Renal cortical epithelial cell (primary cell): ENCODE measurements at regions not wholly inside any gene's neighbourhood (a gene's known extent, or its start where the extent isn't known, plus 50 kb on each side); places are given as distances from the start of the nearest gene placed in this dataset.
"Not testable (repeated sequence)": the region's sequence is repeated elsewhere in the genome, so short reads cannot be mapped to it uniquely, and the experiment has no call there.

Experiments
- DNase-seq: peaks from one replicate; pipeline ENCODE4 v3.0.0-alpha.2; 2011; ENCODE audit warnings: low read depth

DNA sequence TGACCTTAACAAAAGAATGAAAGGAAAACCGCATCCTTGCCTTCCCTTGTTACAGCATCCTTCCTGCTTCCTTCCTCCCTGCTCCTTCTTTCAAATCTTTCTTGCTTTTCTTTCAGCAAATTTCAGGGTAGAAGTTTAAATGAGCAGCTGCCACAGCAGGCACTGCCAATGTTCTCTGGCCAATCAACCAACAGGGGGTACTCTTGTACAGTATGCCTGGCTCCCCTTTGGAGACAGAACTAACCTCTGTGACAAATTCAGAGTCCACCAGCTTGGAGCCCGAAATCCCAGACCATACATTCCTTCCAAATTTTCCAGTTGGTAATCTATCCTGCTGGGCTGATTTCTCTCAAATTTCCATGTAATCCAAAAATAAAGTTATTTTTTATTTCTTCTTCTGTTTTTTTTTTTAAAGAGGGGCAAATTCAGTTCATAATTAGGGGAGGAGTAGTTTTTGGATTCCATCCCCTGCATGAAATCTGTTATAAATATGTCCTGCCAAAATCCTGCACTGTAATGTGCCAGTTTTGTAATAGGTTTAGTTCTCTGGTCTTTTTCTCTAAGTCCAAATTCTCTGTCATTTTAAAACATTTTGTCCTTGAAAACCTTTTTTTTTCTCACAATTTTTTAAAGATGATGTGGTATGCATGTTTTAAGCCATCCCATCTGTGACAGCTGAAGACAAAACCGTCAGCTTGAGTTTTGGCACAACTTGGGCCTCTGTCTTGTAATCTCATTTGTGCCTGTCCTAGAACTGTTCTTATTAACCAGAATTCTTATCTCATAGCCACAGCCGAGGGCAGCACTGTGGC, 610.0 kb upstream of the LMO3 start:
- DNase-seq: peak; percentile 13

DNA sequence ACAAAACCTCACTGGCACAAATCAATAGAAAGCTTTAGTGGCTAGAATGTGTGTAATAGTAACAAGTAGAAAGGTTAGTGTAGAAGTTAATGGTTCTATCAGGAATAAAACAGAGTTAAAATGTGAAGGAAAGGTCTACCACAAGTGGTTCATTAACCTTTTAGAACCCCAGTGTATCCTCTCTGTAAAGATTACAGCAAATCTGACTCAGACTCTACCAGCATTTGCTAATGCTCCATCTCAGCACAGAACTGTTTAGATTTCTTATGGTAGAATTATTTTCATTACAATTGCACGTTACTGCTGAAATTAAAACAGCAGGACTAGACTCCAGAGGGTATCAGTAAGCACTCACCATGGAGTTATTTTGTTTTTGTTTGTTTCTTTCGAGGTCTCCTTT, 609.0 kb upstream of the LMO3 start:
- DNase-seq: peak; percentile 84

DNA sequence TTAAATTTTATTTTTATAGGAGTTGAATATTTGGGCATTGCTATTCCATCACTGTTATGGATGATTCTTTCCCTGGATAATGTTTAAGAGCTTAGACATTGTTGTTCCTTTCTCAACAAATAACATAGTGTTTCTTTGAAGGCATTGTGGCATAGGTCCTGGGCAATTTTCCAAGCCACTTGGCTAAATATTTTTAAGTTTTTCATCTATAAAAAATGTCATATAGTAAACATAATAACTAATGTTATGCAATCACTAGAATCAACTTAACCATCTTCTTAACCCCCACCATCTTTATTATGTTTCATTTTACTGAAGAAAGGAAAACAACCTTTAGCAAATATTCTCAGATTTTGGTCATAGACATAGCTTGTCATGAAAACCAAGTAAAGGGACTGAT, 600.6 kb upstream of the LMO3 start:
- DNase-seq: no peak

DNA sequence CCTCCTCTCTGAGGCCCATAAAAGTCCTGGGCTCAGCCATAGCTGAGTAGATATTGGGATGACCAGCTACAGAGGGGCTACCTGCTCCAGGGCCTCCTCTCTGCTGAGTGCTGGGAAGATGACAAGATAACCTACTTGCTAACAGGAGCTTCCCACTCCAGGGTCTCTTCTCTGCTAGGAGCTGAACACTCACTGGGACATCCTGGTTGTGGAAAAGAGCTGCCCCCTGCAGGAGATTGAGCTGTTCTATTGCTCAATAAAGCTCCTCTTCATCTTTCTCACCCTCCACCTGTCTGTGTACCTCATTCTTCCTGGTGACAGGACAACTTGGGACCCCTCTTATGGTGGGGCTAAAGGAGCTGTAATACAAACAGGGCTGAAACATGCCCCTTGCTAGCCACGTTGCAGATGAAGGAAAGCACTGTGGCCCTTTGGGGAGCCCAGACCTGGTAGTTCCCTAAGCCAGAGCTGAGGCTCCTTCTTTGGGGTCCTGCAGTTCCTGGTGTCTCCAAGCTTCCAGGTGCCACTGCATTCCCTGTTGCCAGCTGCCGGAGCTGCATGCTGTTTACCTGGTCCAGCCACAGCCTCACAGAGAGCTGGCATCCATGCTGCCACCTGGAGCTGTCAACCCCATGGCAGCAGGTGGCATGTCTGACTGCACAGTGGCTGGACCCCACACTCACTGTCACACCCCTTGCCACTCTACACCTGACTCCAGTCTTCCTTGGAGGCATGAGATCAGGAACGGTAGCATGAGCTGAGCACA, 598.5 kb upstream of the LMO3 start:
- DNase-seq: no peak

DNA sequence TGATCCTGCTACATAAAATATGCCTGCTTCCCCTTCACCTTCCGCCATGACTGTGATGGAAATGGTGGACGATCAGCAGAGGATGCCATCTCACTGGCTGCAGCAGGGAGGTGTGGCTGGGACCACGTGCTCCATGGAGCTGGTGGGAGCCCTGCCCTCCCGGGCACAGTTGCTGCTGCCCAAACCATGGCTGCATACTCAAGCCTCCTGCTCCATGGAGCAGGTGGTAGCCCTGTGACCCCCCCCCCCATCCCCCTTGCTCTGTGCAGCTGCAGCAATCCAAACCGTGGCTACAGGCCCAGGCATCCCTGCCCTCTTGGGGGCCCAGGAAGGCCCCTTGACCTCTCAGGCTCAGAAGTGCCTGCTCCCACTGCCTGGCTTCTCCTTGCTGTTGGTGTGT, 597.5 kb upstream of the LMO3 start:
- DNase-seq: no peak

DNA sequence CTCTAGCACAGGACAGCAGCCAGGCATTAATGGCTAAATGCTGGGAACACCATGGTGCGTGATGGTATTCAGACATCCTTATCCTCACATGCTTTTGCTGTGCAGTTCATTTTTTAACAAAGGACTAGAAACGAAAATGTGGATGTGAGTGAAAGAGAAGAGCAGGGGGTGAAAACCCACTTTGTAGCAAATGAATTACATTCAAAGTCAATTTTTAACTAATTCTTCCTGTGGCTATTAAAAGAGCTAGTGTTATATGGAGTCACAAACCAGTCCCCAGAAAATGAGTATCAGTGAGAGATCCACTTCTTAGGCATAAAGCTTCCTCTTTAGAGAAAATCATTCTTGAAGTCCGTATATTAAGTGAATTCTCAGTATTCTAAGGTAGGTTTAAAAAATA, 592.0 kb upstream of the LMO3 start:
- peak; percentile 59 for DNase-seq

DNA sequence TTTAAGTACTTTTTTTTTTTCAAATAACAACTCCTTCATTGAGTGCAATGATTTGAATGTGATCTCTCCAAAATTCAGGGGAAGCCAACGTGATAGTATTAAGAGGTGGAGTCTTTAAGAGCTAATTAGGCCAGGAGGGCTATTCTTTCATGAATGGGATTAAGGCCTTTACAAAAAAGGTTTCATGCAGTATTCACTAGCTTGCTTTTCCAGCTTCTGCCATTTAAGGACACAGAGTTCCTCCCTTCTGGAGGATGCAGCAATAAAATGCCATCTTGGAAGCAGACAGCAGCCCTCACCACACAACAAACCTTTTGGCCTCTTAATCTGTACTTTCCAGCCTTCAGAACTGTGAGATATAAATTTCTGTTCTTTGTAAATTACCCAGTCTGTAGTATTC, 586.8 kb upstream of the LMO3 start:
- no peak for DNase-seq

DNA sequence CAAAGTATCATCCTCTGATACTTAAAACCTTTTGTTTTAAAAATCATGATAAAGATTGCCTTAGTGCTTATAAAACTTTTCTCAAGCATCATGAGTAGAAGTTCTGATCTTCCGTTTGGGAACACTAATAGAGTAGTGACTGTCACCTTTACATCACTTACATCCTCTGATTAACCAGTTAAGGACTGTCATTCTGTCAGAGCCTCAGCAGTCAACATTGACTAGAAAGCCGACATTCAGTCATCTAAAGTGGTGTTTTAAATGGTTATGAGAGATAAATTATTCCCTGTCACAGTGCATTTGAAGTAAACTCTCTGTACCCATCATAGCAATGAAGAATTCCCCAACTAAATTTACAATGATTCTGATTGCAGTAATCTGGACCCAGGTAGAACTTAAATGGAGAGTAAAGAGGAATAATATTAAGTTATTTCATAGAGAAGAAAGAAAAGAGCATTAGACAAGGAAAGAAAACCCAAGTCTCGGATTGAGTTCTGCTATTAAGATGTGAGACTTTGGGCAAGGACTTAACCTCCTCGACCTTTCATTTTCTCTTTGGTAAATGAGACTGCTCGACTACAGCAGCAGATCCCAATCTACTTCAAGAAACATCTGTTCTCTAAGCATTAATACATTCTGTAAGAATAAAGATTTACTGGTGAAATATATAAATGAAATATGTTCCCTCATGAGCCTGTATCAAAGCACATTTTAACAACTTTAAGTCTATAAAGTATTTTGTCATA, 563.9 kb upstream of the LMO3 start:
- DNase-seq: no peak

DNA sequence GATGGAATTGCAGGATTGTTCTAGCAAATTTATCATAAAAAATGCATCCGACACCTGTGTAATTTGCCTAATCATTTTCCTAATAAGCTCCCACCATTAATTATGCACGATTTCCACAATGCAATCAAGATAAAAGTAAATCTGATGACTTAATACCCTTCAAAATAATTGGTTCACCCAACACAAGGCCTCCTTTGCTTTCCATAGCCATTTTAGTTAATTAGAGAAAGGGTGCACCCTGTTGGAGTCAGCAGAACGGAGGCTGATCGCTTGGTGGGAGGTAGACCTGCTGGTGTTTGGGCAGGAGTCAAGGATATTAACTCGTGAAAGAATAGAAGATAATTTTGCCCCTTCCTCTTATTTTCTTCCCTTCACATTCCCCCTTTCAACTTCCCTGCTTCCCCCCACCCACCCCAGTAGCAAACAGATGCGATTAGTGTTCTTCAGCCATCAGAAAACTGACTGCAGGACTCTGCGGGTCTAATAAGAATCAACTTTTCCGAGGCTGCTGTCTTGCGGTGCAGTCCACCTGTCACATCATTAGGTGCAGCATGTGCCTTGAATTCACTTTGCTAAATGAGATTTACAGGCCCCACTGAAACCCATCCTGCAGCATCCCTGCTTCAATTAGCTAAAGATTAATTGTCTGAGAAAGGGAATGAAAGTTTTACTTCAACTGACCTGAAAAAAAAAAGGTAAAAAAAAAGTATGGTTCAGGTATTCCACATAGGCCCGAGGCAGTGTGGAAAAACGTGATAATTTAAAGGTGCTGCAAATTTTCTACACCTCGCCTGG, 553.7 kb upstream of the LMO3 start:
- DNase-seq: no peak

DNA sequence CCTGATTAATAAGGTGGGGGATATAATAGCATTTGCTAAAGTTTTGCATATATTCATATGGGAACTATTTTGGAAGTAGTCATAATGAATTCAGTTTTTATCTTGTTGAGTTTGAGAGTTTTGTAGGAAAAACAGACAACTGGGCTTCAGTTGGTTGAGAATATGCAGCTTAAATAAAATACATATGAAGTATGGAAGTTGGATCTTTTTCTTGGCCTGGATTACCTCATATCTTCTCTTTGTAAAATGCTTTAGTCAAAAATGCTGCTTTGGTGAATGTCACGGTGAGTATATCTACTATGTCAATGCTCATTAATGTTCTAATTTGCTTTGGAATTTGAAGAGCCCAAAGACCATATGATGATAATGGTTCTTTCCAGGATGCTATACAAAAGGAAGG, 552.2 kb upstream of the LMO3 start:
- DNase-seq: no peak

DNA sequence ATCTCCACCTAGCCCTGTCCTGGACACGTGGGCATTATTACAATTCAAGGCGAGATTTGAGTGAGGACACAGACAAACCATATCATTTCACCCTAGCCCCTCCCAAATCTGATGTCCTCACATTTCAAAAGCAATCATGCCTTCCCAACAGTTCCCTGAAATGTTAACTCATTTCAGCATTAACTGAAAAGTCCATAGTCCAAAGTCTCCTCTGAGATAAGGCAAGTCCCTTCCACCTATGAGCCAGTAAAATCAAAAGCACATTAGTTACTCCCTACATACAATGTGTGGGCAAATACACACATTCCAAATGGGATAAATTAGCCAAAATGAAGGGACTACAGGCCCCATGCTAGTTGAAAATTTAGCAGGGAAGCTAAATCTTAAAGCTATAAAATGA, 546.0 kb upstream of the LMO3 start:
- DNase-seq: no peak

DNA sequence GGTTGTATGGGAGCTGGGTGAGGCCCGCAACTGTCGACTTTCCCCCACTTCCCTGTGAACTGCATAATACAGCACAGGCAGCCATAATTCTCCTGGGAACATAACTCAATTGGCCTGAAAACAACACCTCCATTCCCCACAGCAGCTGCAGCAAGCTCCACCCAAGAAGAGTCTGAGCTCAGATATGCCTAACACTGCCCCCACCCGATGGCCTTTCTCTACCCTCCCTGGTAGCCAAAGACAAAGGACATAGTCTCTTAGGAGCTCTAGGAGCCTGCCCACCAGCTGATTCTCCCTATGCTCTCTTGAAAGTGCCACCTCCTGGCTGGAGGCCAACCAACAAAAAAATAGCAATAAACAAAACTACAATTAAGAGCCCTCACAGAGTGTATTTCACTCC, 542.7 kb upstream of the LMO3 start:
- DNase-seq: no peak

DNA sequence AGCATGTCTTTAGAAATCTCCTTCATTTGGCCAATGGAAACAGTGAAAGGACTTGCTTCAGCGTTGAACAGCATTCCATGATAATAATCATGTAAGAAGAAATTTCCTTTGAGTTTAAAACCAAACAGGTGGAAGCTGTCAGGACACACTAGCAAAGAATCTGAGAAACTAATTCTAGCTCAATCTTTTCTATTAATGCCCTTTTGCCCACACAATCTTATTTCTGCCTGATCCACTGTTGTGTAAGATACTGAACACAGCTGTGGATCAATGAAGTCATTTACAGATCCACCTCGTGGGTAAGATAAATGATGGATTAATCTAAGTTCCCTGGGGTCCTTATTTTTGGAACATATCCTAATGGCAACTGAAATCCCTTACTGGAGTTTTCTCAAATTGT, 536.9 kb upstream of the LMO3 start:
- DNase-seq: no peak

DNA sequence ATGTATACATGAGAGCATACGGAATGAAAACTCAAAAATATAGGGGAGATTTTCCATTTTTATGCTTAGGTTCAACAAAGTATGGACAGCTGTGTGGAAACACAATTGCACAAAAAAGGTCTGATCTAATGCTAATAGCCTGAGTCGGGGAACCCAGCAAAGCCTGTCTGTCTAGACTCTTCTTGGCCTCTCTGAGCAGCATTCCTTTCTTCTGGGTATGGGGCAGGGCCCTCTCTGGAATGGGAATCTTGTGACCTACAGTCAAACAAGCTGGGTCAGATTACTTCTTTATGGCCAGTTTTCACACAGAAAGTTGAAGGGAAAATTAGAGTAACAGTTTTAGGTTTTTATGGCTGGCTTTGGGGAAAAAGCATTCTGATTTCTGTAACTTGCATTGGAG, 534.0 kb upstream of the LMO3 start:
- no peak for DNase-seq

DNA sequence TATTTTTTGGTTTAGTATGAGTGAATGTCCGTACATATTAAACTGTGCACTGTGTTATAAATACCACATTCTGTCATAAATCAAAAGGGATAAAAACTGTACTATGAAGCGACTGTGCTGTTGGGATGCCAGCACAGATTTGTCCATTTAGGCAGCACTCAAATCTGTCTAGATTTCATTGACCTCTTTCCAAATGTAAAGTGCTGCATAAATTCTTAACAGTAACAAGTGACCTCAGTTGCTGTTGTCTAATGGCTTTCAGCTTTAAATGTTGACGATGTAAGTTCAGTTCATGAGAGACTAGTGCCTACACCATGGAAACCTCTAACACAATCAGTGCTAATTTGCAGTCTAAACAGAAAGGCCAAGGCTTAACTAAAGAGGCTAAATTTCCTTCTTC, 531.4 kb upstream of the LMO3 start:
- DNase-seq: no peak

DNA sequence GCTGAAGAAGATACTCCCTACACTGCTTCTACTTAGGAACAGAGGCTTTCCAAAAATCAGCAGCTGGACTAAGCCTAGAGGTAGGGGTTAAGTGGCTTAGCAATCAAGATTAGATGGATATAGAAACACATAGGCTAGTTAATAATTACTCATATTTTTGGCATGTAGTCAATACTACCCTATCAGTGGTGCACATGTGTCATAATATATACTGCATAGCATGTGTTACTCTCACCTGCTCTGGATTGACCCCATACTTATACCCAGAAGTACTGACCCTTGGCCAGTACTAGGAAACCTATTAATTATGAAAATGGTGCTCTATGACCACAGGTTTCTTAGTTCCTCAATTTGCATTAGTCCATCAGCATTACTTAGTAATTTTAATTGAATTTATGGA, 528.4 kb upstream of the LMO3 start:
- DNase-seq: no peak

DNA sequence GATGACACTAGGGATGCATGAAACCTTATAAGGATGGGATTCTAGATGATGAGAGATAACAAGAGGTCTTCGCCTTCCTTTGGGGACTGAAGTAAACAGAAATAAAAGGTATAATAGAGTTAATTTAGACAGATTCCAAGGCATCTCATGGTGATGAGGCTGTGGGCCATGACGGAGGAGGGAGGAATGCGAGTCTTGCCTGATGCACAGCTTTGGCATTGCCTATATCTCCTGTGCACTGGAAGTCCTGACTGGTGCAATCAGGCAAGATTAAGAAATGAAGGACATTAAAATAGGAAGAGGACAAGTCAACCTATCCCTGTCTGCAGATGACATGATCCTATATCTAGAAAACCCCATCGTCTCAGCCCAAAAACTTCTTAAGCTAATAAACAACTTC, 526.4 kb upstream of the LMO3 start:
- no peak for DNase-seq

DNA sequence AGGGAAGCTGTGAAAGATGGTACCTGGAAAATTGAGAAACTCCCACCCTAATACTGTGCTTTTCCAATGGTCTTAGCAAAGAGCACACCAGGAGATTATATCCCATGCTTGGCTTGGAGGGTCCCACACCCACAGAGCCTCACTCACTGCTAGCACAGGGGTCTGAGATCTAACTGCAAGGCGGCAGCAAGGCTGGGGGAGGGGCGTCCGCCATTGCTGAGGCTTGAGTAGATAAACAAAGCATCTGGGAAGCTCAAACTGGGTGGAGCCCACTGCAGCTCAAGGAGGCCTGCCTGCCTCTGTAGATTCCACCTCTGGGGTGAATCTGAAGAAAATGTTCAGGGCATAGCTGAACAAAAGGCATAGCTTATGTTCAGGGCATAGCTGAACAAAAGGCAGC, 510.6 kb upstream of the LMO3 start:
- DNase-seq: not testable (repeated sequence)

DNA sequence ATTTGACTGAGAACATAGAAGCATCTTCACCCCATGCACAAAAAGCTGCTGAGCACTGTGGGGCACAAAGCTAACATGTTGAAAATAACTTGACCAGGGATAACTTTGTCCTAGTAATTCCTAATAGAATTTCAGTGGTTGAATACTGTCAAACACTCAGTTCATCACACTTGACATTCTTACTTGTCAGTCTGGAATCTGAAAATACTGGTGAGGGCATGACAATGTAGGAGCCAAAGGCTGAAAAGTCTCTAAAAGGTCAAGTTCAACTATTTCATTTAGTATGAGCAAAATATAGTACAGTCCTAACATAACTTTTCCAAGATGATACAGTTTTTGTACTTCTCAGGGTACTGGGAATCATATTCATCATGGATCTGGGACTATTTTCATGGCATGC, 504.4 kb upstream of the LMO3 start:
- DNase-seq: no peak

DNA sequence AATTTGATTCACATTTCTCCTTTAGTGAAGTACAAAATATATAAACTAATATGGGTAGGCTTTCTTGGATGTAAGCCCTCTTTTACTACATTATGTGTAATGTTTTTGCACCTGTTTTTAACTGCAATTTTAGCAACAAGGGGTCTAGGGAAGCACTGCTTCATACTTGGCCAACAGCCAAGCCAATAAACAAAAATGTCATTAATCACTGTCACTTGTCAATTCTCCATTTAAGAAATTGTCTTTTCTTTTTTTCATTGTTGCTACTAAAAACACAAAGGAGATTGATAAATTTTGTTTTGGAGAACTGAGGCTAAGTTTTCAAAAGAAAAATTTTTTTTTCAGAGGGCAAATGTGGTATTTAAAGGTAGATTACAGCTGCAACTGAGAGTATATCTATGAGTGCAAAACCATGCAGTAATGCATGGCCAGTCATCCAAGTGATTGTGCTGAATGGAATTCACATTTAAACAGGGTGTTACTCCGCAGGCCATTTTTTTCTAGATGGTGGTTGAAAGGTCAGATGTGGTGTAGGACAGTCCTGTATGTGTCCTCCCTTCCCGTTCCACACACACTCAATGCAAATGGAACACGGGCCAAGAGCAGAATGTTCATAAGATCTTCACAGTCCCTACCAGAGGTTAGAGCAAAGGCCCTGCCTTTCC, 503.0 kb upstream of the LMO3 start:
- DNase-seq: peak; percentile 71

DNA sequence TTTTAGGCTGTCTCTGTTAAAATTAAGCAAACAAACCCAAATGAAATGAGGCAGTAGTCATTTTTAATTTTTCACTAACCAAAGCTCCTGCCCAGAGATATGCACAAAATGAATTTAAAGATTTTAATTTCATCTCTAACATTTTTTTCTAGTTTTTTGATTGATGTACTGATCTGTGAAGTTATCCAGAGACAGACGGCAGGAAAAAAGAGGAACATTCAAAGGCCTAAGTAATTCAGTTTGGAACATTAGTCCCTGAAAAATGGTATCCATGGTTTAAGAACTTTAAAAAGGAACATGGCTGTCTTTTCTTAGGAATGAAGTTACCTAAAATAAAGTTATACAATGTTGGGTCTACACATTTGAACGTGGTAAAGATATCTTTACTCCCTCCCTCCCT, 498.8 kb upstream of the LMO3 start:
- DNase-seq: no peak
